A549 (cell line): ENCODE measurements at regions not wholly inside any gene's neighbourhood (a gene's known extent, or its start where the extent isn't known, plus 50 kb on each side); places are given as distances from the start of the nearest gene placed in this dataset.
A peak's percentile ranks its signal among the peaks of the same experiment; 100 is the strongest.

ENCODE experiments used
- ATAC-seq, 2 experiments: fragments of 200-7000 bp in 1 of 2; fragments of >200 bp in 1 of 2; cut with Nextera tagmentation in 1 of 2; cut with Tn5 transposase in 1 of 2; 3 replicates each; pipeline versions ENCODE4 v1.8.0 to v1.9.1; 2018 to 2020; ENCODE audit warnings: mild to moderate bottlenecking in 1 of 2, moderate library complexity in 1 of 2
- CTCF ChIA-PET: fragments of 300-600 bp; sonication (Branson Sonifier 250); formaldehyde crosslinking; extraction: SDS; loops from one replicate; lab custom pipeline; 2021; ENCODE audit warnings: antibody characterized with exemption, inconsistent platforms; lab: Yijun Ruan, JAX
- POLR2A ChIA-PET: fragments of 350-600 bp; formaldehyde crosslinking; extraction: SDS; loops from one replicate; lab custom pipeline; 2021; ENCODE audit warnings: antibody characterized with exemption, inconsistent platforms; lab: Yijun Ruan, JAX
- DNase-seq, 2 experiments: peaks; one replicate each; pipeline versions ENCODE4 v3.0.0 to v3.0.0-alpha.2; 2011 to 2016; ENCODE audit warnings: low read depth in 1 of 2, low spot score in 1 of 2
- FAIRE-seq: peaks from 2 replicates; lab custom pipeline; 2011; peaks lifted over from hg19 to GRCh38; lab: Jason Lieb, UNC
- H3K27ac ChIP-seq, 2 experiments: fragments of >200 bp; sonication (Bioruptor Twin); formaldehyde crosslinking; 3 replicates each; pipeline ENCODE4 v1.5.1; 2016 to 2017
- H3K4me1 ChIP-seq: fragments of >200 bp; sonication (Bioruptor Twin); formaldehyde crosslinking; 3 replicates; pipeline ENCODE4 v1.6.1; 2016
- H3K4me2 ChIP-seq: fragments of >200 bp; sonication (Bioruptor Twin); formaldehyde crosslinking; 3 replicates; pipeline ENCODE4 v1.6.1; 2016
- H3K4me3 ChIP-seq: fragments of >200 bp; sonication (Bioruptor Twin); formaldehyde crosslinking; 3 replicates; pipeline ENCODE4 v1.5.1; 2016
- H3K9me3 ChIP-seq: fragments of >200 bp; sonication (Bioruptor Twin); formaldehyde crosslinking; 3 replicates; pipeline ENCODE4 v1.6.1; 2016
- BHLHE40 ChIP-seq: IDR thresholded peaks from 2 replicates; pipeline ENCODE4 v1.6.1; 2012; ENCODE audit warnings: low read depth, low read length, inconsistent platforms
- CBX8 ChIP-seq: fragments of 200-600 bp; sonication (generic); IDR thresholded peaks from 2 replicates; pipeline ENCODE4 v1.6.1; 2016
- CHD2 ChIP-seq: fragments of 150-350 bp; IDR thresholded peaks from 2 replicates; pipeline ENCODE4 v1.6.1; 2014; ENCODE audit warnings: low read length; ENCODE audit not compliant: partially characterized antibody
- EHF ChIP-seq: fragments of 250-450 bp; sonication (Bioruptor Pico); IDR thresholded peaks from 2 replicates; pipeline ENCODE4 v1.5.0; 2020; ENCODE audit warnings: mild to moderate bottlenecking
- ELK1 ChIP-seq: fragments of 150-350 bp; IDR thresholded peaks from 2 replicates; pipeline ENCODE4 v1.6.1; 2014; ENCODE audit warnings: low read depth, mild to moderate bottlenecking, low read length
- FOSB ChIP-seq: fragments of 250-450 bp; sonication (Bioruptor Pico); IDR thresholded peaks from 2 replicates; pipeline ENCODE4 v1.5.0; 2020; ENCODE audit warnings: mild to moderate bottlenecking, moderate library complexity
- FOSL2 ChIP-seq, 2 experiments: fragments of 450-650 bp in 1 of 2; fragments of >200 bp in 1 of 2; sonication (Bioruptor Twin) in 1 of 2; formaldehyde crosslinking; IDR thresholded peaks; 2 replicates each; pipeline versions ENCODE4 v1.5.0 to v1.6.1; 2016 to 2020; ENCODE audit warnings: mild to moderate bottlenecking in 1 of 2, moderate library complexity in 1 of 2
- GATA3 ChIP-seq: IDR thresholded peaks from 2 replicates; pipeline ENCODE4 v1.6.1; 2012; ENCODE audit warnings: borderline replicate concordance
- HES2 ChIP-seq: fragments of >200 bp; sonication (Bioruptor Twin); formaldehyde crosslinking; IDR thresholded peaks from 2 replicates; pipeline ENCODE4 v1.6.1; 2016
- HEYL ChIP-seq: fragments of 250-450 bp; sonication (Bioruptor Pico); IDR thresholded peaks from 2 replicates; pipeline ENCODE4 v1.8.0; 2021; ENCODE audit warnings: mild to moderate bottlenecking, moderate library complexity
- HOXA7 ChIP-seq: fragments of 250-450 bp; sonication (Bioruptor Pico); IDR thresholded peaks from 2 replicates; pipeline ENCODE4 v1.5.0; 2020; ENCODE audit warnings: mild to moderate bottlenecking, moderate library complexity
- HOXB5 ChIP-seq: fragments of 250-450 bp; sonication (Bioruptor Pico); IDR thresholded peaks from 2 replicates; pipeline ENCODE4 v1.5.0; 2020; ENCODE audit warnings: mild to moderate bottlenecking, moderate library complexity
- KDM5A ChIP-seq: fragments of 200-600 bp; sonication (generic); IDR thresholded peaks from 2 replicates; pipeline ENCODE4 v1.6.1; 2016; ENCODE audit warnings: antibody characterized with exemption, mild to moderate bottlenecking
- MAZ ChIP-seq: fragments of 150-350 bp; IDR thresholded peaks from 2 replicates; pipeline ENCODE4 v1.6.1; 2014; ENCODE audit warnings: antibody characterized with exemption, low read depth, low read length, borderline replicate concordance
- MYC ChIP-seq: IDR thresholded peaks from 2 replicates; pipeline ENCODE4 v1.6.1; 2012; ENCODE audit warnings: mild to moderate bottlenecking, inconsistent platforms, low read length, improper control_type of control experiment, borderline replicate concordance
- NFE2L2 ChIP-seq: fragments of 150-350 bp; conservative IDR thresholded peaks from 2 replicates; pipeline ENCODE4 v1.6.1; 2014; ENCODE audit warnings: low read length
- RAD21 ChIP-seq, 2 experiments: fragments of >200 bp in 1 of 2; sonication (Bioruptor Twin) in 1 of 2; formaldehyde crosslinking in 1 of 2; IDR thresholded peaks in 1 of 2; conservative IDR thresholded peaks in 1 of 2; 2 replicates in 1 of 2; 3 replicates in 1 of 2; pipeline ENCODE4 v1.6.1; 2012 to 2018; ENCODE audit warnings: inconsistent platforms in 1 of 2
- RARB ChIP-seq: fragments of 250-450 bp; sonication (Bioruptor Pico); IDR thresholded peaks from 2 replicates; pipeline ENCODE4 v1.8.0; 2021; ENCODE audit warnings: mild to moderate bottlenecking, moderate library complexity
- RCOR1 ChIP-seq: fragments of 150-350 bp; IDR thresholded peaks from 2 replicates; pipeline ENCODE4 v1.6.1; 2014; ENCODE audit warnings: antibody characterized with exemption, low read length, low read depth
- RNF2 ChIP-seq: fragments of 200-600 bp; sonication (generic); IDR thresholded peaks from 2 replicates; pipeline ENCODE4 v1.6.1; 2016; ENCODE audit warnings: low read depth, mild to moderate bottlenecking, antibody characterized with exemption, moderate library complexity, borderline replicate concordance
- SMC3 ChIP-seq: fragments of >200 bp; sonication (Bioruptor Twin); formaldehyde crosslinking; IDR thresholded peaks from 3 replicates; pipeline ENCODE4 v1.6.1; 2018; ENCODE audit warnings: inconsistent platforms
- SREBF2 ChIP-seq: fragments of 450-650 bp; IDR thresholded peaks from 2 replicates; pipeline ENCODE4 v1.6.1; 2014; ENCODE audit warnings: mild to moderate bottlenecking, moderate library complexity
- TP53 ChIP-seq: fragments of 250-450 bp; sonication (Bioruptor Pico); IDR thresholded peaks from 2 replicates; pipeline ENCODE4 v1.5.0; 2021; ENCODE audit warnings: mild to moderate bottlenecking, moderate library complexity
- ZC3H11A ChIP-seq: fragments of 450-650 bp; IDR thresholded peaks from 2 replicates; pipeline ENCODE4 v1.6.1; 2014; ENCODE audit warnings: antibody characterized with exemption, mild to moderate bottlenecking
- ZFP36 ChIP-seq: fragments of 450-650 bp; IDR thresholded peaks from 2 replicates; pipeline ENCODE4 v1.6.1; 2014; ENCODE audit warnings: borderline replicate concordance; ENCODE audit not compliant: partially characterized antibody
- ZNF302 ChIP-seq: fragments of 250-450 bp; sonication (Bioruptor Pico); IDR thresholded peaks from 2 replicates; pipeline ENCODE4 v1.9.0; 2021; ENCODE audit warnings: inconsistent platforms, mild to moderate bottlenecking, moderate library complexity
- WGBS: methylation state at CpG from one replicate; pipeline ENCODE4 v1.1.6; 2017; ENCODE audit errors: missing lambda C conversion rate; 5-methylcytosine and 5-hydroxymethylcytosine counted together
- TF ChIP-seq, protein P1 (sequence below): fragments of 450-650 bp; IDR thresholded peaks from 2 replicates; pipeline ENCODE4 v1.6.1; 2014; ENCODE audit warnings: antibody characterized with exemption
- TF ChIP-seq, protein P2 (sequence below): IDR thresholded peaks from 2 replicates; pipeline ENCODE4 v1.6.1; 2012
- TF ChIP-seq, protein P3 (sequence below): fragments of >200 bp; sonication (Bioruptor Twin); formaldehyde crosslinking; IDR thresholded peaks from 3 replicates; pipeline ENCODE4 v1.6.1; 2016

DNA sequence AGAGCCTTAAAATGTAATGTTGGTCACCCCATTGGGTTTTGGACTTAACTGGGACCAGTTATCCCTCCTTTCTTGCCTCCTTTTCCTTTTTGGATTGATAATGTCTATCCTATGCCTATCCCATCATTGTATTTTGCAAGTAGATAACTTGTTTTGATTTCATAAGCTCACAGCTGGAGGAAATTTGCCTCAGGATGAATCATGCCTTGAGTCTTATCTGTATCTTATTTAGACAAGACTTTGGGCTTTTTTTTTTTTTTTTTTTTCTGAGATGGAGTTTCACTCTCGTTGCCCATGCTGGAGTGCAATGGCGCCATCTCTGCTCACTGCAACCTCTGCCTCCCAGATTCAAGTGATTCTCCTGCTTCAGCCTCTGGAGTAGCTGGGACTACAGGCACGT, 443.3 kb downstream of the DNAH5 start:
- TF ChIP-seq RCOR1, result no peak
- TF ChIP-seq FOSL2 (IDR thresholded peaks at IDR 0.05), result no peak
- no peak for TF ChIP-seq FOSL2 (CRISPR knock-in tag; IDR thresholded peaks at IDR 0.05)
- no peak for TF ChIP-seq HEYL (CRISPR knock-in tag)
- TF ChIP-seq MAZ, result no peak
- TF ChIP-seq CHD2, result no peak
- no peak for TF ChIP-seq NFE2L2
- TF ChIP-seq SREBF2, result no peak
- no peak for TF ChIP-seq ZC3H11A
- TF ChIP-seq, protein P1, sequence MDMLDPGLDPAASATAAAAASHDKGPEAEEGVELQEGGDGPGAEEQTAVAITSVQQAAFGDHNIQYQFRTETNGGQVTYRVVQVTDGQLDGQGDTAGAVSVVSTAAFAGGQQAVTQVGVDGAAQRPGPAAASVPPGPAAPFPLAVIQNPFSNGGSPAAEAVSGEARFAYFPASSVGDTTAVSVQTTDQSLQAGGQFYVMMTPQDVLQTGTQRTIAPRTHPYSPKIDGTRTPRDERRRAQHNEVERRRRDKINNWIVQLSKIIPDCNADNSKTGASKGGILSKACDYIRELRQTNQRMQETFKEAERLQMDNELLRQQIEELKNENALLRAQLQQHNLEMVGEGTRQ, result no peak
- TF ChIP-seq FOSB (CRISPR knock-in tag), result no peak
- no peak for TF ChIP-seq SMC3
- WGBS, result 0% methylated on average over 3 of the region's 3 CpGs
- Histone ChIP-seq H3K9me3 (no peaks in the 10 kb centered on the region), H3K4me1 (no peaks in the 10 kb centered on the region), H3K27ac (no peak overlapping the region), H3K4me2 (no peak overlapping the region), H3K4me3 (no peak overlapping the region)
- POLR2A ChIA-PET, result no interaction called here
- FAIRE-seq, result no peak
- CTCF ChIA-PET, result interaction anchor here (0.6 to 1.7 kb wide), 4 partner anchors 8 to 401 kb away, joined by 3 to 5 read pairs (median 4); no protein-coding TSS in a partner anchor
- peak in 1 of 2 experiments; percentile 13 for DNase-seq
- ATAC-seq, result no peak

- ChIA-PET CTCF (no interaction called here), POLR2A (no interaction called here)
Measured at GRCh38 chr5:13498279-13498678, 446.2 kb downstream of the DNAH5 start.

GRCh38 chr5:13488254-13488931, 456.1 kb downstream of the DNAH5 start:
- Histone ChIP-seq H3K4me3 (no peak overlapping the region), H3K4me1 (no peaks in the 10 kb centered on the region), H3K4me2 (no peak overlapping the region), H3K9me3 (no peaks in the 10 kb centered on the region), H3K27ac (no peak overlapping the region)
- ATAC-seq (no peak), DNase-seq (no peak), FAIRE-seq (no peak)
- ChIA-PET CTCF (no interaction called here), POLR2A (no interaction called here)
- WGBS, result 17% methylated on average over 8 of the region's 8 CpGs
- no peak for TF ChIP-seq SREBF2
- no peak for TF ChIP-seq GATA3
- TF ChIP-seq TP53, result no peak
- TF ChIP-seq, protein P1, result no peak
- no peak for TF ChIP-seq ZFP36
- no peak for TF ChIP-seq RNF2
- TF ChIP-seq BHLHE40, result no peak
- TF ChIP-seq, protein P2, sequence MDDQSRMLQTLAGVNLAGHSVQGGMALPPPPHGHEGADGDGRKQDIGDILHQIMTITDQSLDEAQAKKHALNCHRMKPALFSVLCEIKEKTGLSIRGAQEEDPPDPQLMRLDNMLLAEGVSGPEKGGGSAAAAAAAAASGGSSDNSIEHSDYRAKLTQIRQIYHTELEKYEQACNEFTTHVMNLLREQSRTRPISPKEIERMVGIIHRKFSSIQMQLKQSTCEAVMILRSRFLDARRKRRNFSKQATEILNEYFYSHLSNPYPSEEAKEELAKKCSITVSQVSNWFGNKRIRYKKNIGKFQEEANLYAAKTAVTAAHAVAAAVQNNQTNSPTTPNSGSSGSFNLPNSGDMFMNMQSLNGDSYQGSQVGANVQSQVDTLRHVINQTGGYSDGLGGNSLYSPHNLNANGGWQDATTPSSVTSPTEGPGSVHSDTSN, result no peak
- TF ChIP-seq SMC3, result no peak
- TF ChIP-seq CBX8, result no peak
- no peak for TF ChIP-seq HOXB5
- no peak for TF ChIP-seq HOXA7 (CRISPR knock-in tag)
- TF ChIP-seq RAD21 (conservative IDR thresholded peaks at IDR 0.05 in 1 of 2, IDR thresholded peaks at IDR 0.05 in 1 of 2), result no peak
- no peak for TF ChIP-seq MYC
- TF ChIP-seq, protein P3, sequence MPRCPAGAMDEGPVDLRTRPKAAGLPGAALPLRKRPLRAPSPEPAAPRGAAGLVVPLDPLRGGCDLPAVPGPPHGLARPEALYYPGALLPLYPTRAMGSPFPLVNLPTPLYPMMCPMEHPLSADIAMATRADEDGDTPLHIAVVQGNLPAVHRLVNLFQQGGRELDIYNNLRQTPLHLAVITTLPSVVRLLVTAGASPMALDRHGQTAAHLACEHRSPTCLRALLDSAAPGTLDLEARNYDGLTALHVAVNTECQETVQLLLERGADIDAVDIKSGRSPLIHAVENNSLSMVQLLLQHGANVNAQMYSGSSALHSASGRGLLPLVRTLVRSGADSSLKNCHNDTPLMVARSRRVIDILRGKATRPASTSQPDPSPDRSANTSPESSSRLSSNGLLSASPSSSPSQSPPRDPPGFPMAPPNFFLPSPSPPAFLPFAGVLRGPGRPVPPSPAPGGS, result no peak

More at GRCh38 chr5:13498279-13498678, 446.2 kb downstream of the DNAH5 start:
- no peak for FAIRE-seq
- no peak overlapping the region for H3K4me3 ChIP-seq
- H3K4me2 ChIP-seq, result no peak overlapping the region
- TF ChIP-seq RAD21 (conservative IDR thresholded peaks at IDR 0.05 in 1 of 2, IDR thresholded peaks at IDR 0.05 in 1 of 2) (no peak), MAZ (no peak), HES2 (no peak), EHF (CRISPR knock-in tag) (no peak), RARB (CRISPR knock-in tag) (no peak), SMC3 (no peak), HOXB5 (no peak), ZC3H11A (no peak), HOXA7 (CRISPR knock-in tag) (no peak), HEYL (CRISPR knock-in tag) (no peak), KDM5A (no peak), ELK1 (no peak), ZNF302 (no peak)
- no peak for ATAC-seq
- H3K9me3 ChIP-seq, result no peaks in the 10 kb centered on the region
- H3K27ac ChIP-seq, result no peak overlapping the region
- H3K4me1 ChIP-seq, result no peaks in the 10 kb centered on the region
- no peak for DNase-seq
